ENCODE measurements at regions not wholly inside any gene's neighbourhood (a gene's known extent, or its start where the extent isn't known, plus 50 kb on each side); places are given as distances from the start of the nearest gene placed in this dataset.

DNA sequence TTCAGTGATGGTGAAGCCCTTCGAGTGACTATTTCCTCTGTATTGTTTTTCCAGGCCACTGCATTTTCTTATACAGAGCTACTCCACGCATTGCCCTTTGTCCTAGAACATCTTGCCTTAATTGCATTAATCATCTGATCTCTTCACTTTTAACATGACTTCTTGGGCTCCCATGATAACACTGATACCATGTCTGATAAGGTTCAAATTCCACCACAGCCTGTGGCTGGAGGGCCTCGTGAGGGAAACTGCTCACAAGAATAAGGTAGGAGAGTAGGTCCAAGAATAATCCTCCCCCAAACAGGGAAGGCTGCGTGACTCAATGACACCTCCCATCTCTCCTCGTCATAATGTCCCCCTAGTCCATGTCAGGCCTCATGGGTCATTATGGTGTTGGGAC, 165.5 kb upstream of the ECI2 start:
- Histone ChIP-seq H3K9me3 (peaks cover 0 to 6% (median 0%) of the 10 kb centered on the region in 4 donors), H3K36me3 (no peaks in the 10 kb centered on the region), H3K27me3 (no peaks in the 10 kb centered on the region), H3K4me3 (no peak overlapping the region), H3K27ac (replicated peaks in 1 of 4) (no peak overlapping the region), H3K4me1 (no peaks in the 10 kb centered on the region)
- intact Hi-C loops (cut with DNase I): no loop called here
- TF ChIP-seq POLR2A (IDR thresholded peaks at IDR 0.05; ENCODE audit: low read depth) (no peak), POLR2AphosphoS5 (IDR thresholded peaks at IDR 0.05) (no peak), EP300 (IDR thresholded peaks at IDR 0.05) (no peak)
- TF ChIP-seq, protein P1, sequence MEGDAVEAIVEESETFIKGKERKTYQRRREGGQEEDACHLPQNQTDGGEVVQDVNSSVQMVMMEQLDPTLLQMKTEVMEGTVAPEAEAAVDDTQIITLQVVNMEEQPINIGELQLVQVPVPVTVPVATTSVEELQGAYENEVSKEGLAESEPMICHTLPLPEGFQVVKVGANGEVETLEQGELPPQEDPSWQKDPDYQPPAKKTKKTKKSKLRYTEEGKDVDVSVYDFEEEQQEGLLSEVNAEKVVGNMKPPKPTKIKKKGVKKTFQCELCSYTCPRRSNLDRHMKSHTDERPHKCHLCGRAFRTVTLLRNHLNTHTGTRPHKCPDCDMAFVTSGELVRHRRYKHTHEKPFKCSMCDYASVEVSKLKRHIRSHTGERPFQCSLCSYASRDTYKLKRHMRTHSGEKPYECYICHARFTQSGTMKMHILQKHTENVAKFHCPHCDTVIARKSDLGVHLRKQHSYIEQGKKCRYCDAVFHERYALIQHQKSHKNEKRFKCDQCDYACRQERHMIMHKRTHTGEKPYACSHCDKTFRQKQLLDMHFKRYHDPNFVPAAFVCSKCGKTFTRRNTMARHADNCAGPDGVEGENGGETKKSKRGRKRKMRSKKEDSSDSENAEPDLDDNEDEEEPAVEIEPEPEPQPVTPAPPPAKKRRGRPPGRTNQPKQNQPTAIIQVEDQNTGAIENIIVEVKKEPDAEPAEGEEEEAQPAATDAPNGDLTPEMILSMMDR (IDR thresholded peaks at IDR 0.05): no peak
- WGBS: 84% methylated on average over 5 of the region's 5 CpGs
- peak; percentile 88 for DNase-seq (ENCODE audit: extremely low spot score)

GRCh38 chr6:4299476-4299875, 164.1 kb upstream of the ECI2 start:
- TF ChIP-seq EP300 (IDR thresholded peaks at IDR 0.05) (no peak), POLR2A (IDR thresholded peaks at IDR 0.05; ENCODE audit: low read depth) (no peak), POLR2AphosphoS5 (IDR thresholded peaks at IDR 0.05) (no peak)
- TF ChIP-seq, protein P1 (IDR thresholded peaks at IDR 0.05): no peak
- H3K27ac ChIP-seq (replicated peaks in 1 of 4): no peak overlapping the region
- peaks cover 0 to 6% (median 0%) of the 10 kb centered on the region in 4 donors for H3K9me3 ChIP-seq
- intact Hi-C loops (cut with DNase I): no loop called here
- no peak overlapping the region for H3K4me3 ChIP-seq
- H3K4me1 ChIP-seq: no peaks in the 10 kb centered on the region
- H3K36me3 ChIP-seq: no peaks in the 10 kb centered on the region
- H3K27me3 ChIP-seq: no peaks in the 10 kb centered on the region
- WGBS: 71% methylated on average over 4 of the region's 4 CpGs
- peak; percentile 74 for DNase-seq (ENCODE audit: extremely low spot score)

- intact Hi-C loops (cut with DNase I): no loop called here
- TF ChIP-seq POLR2AphosphoS5 (IDR thresholded peaks at IDR 0.05) (no peak), EP300 (IDR thresholded peaks at IDR 0.05) (no peak), POLR2A (IDR thresholded peaks at IDR 0.05; ENCODE audit: low read depth) (no peak)
- TF ChIP-seq, protein P1 (IDR thresholded peaks at IDR 0.05): no peak
- H3K4me3 ChIP-seq: no peak overlapping the region
- H3K36me3 ChIP-seq: no peaks in the 10 kb centered on the region
- no peaks in the 10 kb centered on the region for H3K27me3 ChIP-seq
- H3K27ac ChIP-seq (replicated peaks in 1 of 4): no peak overlapping the region
- no peaks in the 10 kb centered on the region for H3K4me1 ChIP-seq
- peak; percentile 74 for DNase-seq (ENCODE audit: extremely low spot score)
- peaks cover 0 to 6% (median 0%) of the 10 kb centered on the region in 4 donors for H3K9me3 ChIP-seq
- 90% methylated on average over 7 of the region's 7 CpGs for WGBS
Measured at GRCh38 chr6:4297348-4297747, 162.0 kb upstream of the ECI2 start.

DNA sequence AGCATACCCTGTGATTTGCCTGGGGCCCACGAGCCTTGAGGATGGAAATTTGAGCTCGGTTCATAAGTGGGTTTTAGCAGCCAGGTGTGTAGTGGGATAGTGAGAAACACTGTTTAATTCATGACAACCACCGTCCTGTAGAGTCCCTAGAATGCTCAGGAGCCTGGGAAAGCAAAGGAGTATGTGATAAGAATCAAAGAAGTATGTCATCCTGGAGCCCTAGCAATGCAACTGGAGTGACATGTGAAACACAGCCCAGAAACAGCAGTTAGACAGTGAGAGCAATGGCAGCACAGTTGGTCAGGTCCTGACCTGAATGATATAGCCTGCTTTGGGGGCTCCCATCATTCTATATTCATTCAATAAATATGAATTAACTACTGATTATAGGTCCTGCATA, 161.2 kb upstream of the ECI2 start:
- 68% methylated on average over 3 of the region's 3 CpGs for WGBS
- H3K4me1 ChIP-seq: no peaks in the 10 kb centered on the region
- no peak overlapping the region for H3K27ac ChIP-seq (replicated peaks in 1 of 4)
- no peak for TF ChIP-seq EP300 (IDR thresholded peaks at IDR 0.05)
- TF ChIP-seq, protein P1 (IDR thresholded peaks at IDR 0.05): no peak
- no peak for TF ChIP-seq POLR2AphosphoS5 (IDR thresholded peaks at IDR 0.05)
- TF ChIP-seq POLR2A (IDR thresholded peaks at IDR 0.05; ENCODE audit: low read depth): no peak
- peaks cover 0 to 6% (median 0%) of the 10 kb centered on the region in 4 donors for H3K9me3 ChIP-seq
- H3K36me3 ChIP-seq: no peaks in the 10 kb centered on the region
- no peaks in the 10 kb centered on the region for H3K27me3 ChIP-seq
- no peak for DNase-seq (ENCODE audit: extremely low spot score)
- intact Hi-C loops (cut with DNase I): no loop called here
- H3K4me3 ChIP-seq: no peak overlapping the region

DNA sequence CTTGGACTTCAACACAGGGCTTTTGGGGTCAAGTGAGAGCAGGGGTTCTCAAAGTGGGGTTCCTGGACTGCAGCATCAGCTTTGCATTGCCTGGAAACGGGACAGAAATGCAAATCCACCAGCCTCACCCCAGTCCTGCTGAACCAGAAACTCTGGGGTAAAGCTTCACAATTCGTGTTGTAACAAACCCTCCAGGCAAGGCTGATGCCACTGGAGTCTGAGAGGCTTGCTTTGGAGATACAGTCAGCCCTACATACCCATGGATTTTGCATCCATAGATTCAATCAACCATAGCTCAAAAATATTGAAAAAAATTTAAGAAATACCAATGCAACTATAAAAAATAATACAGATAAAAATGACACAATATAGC, 160.4 kb upstream of the ECI2 start:
- Histone ChIP-seq H3K36me3 (no peaks in the 10 kb centered on the region), H3K27me3 (no peaks in the 10 kb centered on the region), H3K27ac (replicated peaks in 1 of 4) (no peak overlapping the region), H3K4me3 (no peak overlapping the region), H3K4me1 (no peaks in the 10 kb centered on the region), H3K9me3 (peaks cover 0 to 6% (median 0%) of the 10 kb centered on the region in 4 donors)
- TF ChIP-seq POLR2AphosphoS5 (IDR thresholded peaks at IDR 0.05) (no peak), POLR2A (IDR thresholded peaks at IDR 0.05; ENCODE audit: low read depth) (no peak)
- TF ChIP-seq, protein P1 (IDR thresholded peaks at IDR 0.05): no peak
- 89% methylated on average over 2 of the region's 2 CpGs for WGBS
- intact Hi-C loops (cut with DNase I): no loop called here
- DNase-seq (ENCODE audit: extremely low spot score): peak; percentile 60
